ENCODE measurements at regions not wholly inside any gene's neighbourhood (a gene's known extent, or its start where the extent isn't known, plus 50 kb on each side); places are given as distances from the start of the nearest gene placed in this dataset.

DNA sequence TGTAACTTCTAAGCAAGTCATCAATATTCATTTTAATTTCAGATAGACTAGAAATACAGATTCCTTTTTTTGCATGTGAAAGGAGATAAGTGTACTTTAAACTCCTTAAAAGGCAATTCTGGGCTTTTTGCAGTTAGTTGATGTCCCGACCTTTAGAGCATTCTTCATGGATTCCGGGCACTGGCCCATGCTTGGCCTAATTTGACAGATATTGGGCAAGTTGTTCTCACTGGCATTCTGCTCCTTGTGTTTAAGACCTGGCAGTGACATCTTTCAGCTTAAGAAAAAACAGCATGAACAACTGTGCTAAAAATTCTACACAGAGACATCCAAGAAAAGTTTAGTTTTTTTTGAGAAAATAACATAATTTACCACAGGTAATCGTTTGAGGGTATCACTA lies 1037.2 kb downstream of the PCDH18 start:
- no peaks in the 10 kb centered on the region for H3K36me3 ChIP-seq
- no peaks in the 10 kb centered on the region for H3K9me3 ChIP-seq (replicated peaks)
- TF ChIP-seq CTCF (IDR thresholded peaks at IDR 0.05; ENCODE audit: borderline replicate concordance): no peak
- DNase-seq: no peak
- intact Hi-C loops (cut with micrococcal nuclease): no loop called here
- H3K27ac ChIP-seq (replicated peaks): no peak overlapping the region
- H3K4me1 ChIP-seq: no peaks in the 10 kb centered on the region
- H3K27me3 ChIP-seq (ENCODE audit: low read depth): no peaks in the 10 kb centered on the region
- no peak overlapping the region for H3K4me3 ChIP-seq

- Histone ChIP-seq H3K27ac (replicated peaks) (no peak overlapping the region), H3K36me3 (no peaks in the 10 kb centered on the region), H3K4me3 (no peak overlapping the region), H3K4me1 (no peaks in the 10 kb centered on the region), H3K9me3 (replicated peaks) (no peaks in the 10 kb centered on the region), H3K27me3 (ENCODE audit: low read depth) (no peaks in the 10 kb centered on the region)
- intact Hi-C loops (cut with micrococcal nuclease): no loop called here
- no peak for TF ChIP-seq CTCF (IDR thresholded peaks at IDR 0.05; ENCODE audit: borderline replicate concordance)
- no peak for DNase-seq
Measured at GRCh38 chr4:136489101-136489500, 1043.2 kb downstream of the PCDH18 start.

DNA sequence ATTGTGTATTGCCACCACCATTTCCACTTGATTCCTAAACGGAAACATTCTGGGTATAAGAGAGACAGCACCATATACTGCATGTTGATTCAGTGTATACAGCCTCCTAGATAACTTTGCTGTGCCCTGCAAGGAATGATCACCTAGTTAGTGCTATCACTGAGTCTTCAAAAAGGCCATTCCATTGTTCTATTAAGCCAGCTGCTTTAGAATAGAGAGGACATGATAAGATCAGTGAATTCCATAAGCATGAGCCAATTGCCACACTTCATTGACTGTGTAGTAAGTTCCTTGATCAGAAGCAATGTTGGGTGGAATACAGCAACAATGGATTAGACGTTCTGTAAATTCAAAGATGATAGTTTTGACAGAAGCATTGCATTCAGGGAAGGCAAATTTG lies 1047.3 kb downstream of the PCDH18 start:
- no peak for TF ChIP-seq CTCF (IDR thresholded peaks at IDR 0.05; ENCODE audit: borderline replicate concordance)
- intact Hi-C loops (cut with micrococcal nuclease): no loop called here
- Histone ChIP-seq H3K27ac (replicated peaks) (no peak overlapping the region), H3K4me3 (no peak overlapping the region), H3K36me3 (no peaks in the 10 kb centered on the region), H3K9me3 (replicated peaks) (no peaks in the 10 kb centered on the region), H3K27me3 (ENCODE audit: low read depth) (no peaks in the 10 kb centered on the region), H3K4me1 (no peaks in the 10 kb centered on the region)
- no peak for DNase-seq

- H3K27me3 ChIP-seq (ENCODE audit: low read depth): no peaks in the 10 kb centered on the region
- intact Hi-C loops (cut with micrococcal nuclease): no loop called here
- TF ChIP-seq CTCF (IDR thresholded peaks at IDR 0.05; ENCODE audit: borderline replicate concordance): no peak
- no peak overlapping the region for H3K4me3 ChIP-seq
- H3K4me1 ChIP-seq: no peaks in the 10 kb centered on the region
- no peak overlapping the region for H3K27ac ChIP-seq (replicated peaks)
- no peak for DNase-seq
- no peaks in the 10 kb centered on the region for H3K9me3 ChIP-seq (replicated peaks)
- H3K36me3 ChIP-seq: no peaks in the 10 kb centered on the region
Measured at GRCh38 chr4:136476753-136477152, 1055.5 kb downstream of the PCDH18 start.

DNA sequence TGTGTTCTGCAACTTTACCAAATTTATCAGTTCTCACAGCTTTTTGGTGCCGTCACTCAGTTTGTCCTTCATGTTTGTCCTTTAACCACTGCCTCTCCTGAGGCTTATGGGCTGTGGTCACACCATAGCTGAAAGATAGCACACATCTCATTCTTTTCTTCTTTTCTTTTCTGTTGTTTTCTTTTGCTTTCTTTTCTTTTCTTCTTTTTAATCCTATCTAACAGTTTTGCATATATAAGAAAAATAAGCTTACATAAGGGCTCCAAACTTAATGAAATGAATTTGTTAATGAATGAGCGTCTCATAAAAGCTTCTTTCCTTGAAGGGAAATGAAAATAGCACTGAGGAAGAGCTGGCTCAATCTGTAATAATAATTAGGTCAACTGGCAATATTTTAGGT lies 1061.2 kb downstream of the PCDH18 start:
- intact Hi-C loops (cut with micrococcal nuclease): no loop called here
- DNase-seq: no peak
- Histone ChIP-seq H3K36me3 (no peaks in the 10 kb centered on the region), H3K9me3 (replicated peaks) (peaks cover 25% of the 10 kb centered on the region), H3K4me1 (no peaks in the 10 kb centered on the region), H3K27me3 (ENCODE audit: low read depth) (no peaks in the 10 kb centered on the region), H3K27ac (replicated peaks) (no peak overlapping the region), H3K4me3 (no peak overlapping the region)
- TF ChIP-seq CTCF (IDR thresholded peaks at IDR 0.05; ENCODE audit: borderline replicate concordance): no peak

GRCh38 chr4:136465691-136466090 lies 1066.6 kb downstream of the PCDH18 start:
- Histone ChIP-seq H3K27ac (replicated peaks) (no peak overlapping the region), H3K4me1 (no peaks in the 10 kb centered on the region), H3K9me3 (replicated peaks) (peaks cover 21% of the 10 kb centered on the region), H3K4me3 (no peak overlapping the region), H3K36me3 (no peaks in the 10 kb centered on the region), H3K27me3 (ENCODE audit: low read depth) (no peaks in the 10 kb centered on the region)
- intact Hi-C loops (cut with micrococcal nuclease): no loop called here
- DNase-seq: no peak
- TF ChIP-seq CTCF (IDR thresholded peaks at IDR 0.05; ENCODE audit: borderline replicate concordance): no peak
